ENCODE measurements at regions not wholly inside any gene's neighbourhood (a gene's known extent, or its start where the extent isn't known, plus 50 kb on each side); places are given as distances from the start of the nearest gene placed in this dataset.
A peak's percentile ranks its signal among the peaks of the same experiment; 100 is the strongest.

GRCh38 chr3:157602424-157602823 lies 99.2 kb upstream of the VEPH1 start:
- DNase-seq = peak in 1 of 3 donors; percentile 26
- TF ChIP-seq CTCF (IDR thresholded peaks at IDR 0.05; ENCODE audit: control extremely low read depth, extremely low read depth) = no peak
- peaks cover 0 to 4% (median 0%) of the 10 kb centered on the region in 3 donors for H3K27me3 ChIP-seq (ENCODE audit: control insufficient read depth in 3 of 3, insufficient read depth in 3 of 3, low read length in 2 of 3)
- no peaks in the 10 kb centered on the region for H3K9me3 ChIP-seq (ENCODE audit: control insufficient read depth in 4 of 4, insufficient read depth in 3 of 4, low read length in 3 of 4)
- H3K9ac ChIP-seq (ENCODE audit: insufficient read depth in 1 of 2, low read length in 2 of 2) = no peak overlapping the region
- ATAC-seq (ENCODE audit: insufficient read depth, low FRiP score) = no peak
- H3K4me1 ChIP-seq (ENCODE audit: control insufficient read depth in 5 of 5, insufficient read depth in 5 of 5, low read length in 5 of 5) = no peaks in the 10 kb centered on the region
- H3K27ac ChIP-seq (ENCODE audit: low read depth in 1 of 2, low read length in 1 of 2) = no peak overlapping the region
- H3K4me3 ChIP-seq = no peak overlapping the region
- WGBS, 2 donors = 61 to 64% methylated on average over 1 of the region's 1 CpG
- H3K36me3 ChIP-seq (ENCODE audit: control insufficient read depth in 4 of 4, insufficient read depth in 4 of 4, low read length in 4 of 4) = no peaks in the 10 kb centered on the region

DNA sequence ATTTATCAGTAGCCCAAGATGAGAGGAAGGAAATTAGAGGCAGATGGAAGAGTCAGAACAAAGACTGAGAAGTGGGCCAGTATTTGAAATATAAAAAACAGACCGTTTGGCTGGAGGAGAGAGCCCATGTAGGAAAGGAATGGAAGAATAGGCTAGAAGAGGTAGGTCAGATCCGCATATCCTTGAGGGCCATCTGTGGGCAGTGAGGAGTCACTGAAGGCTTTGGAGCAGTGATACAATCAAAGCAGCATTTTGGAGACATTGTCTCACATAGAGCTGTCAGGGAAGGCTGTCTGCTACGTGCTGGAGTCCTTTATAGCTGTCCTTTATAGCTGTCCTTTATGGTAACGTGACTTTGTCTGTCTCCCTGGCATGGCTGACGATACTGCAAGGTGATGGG lies 92.0 kb upstream of the VEPH1 start:
- no peaks in the 10 kb centered on the region for H3K9me3 ChIP-seq (ENCODE audit: control insufficient read depth in 4 of 4, insufficient read depth in 3 of 4, low read length in 3 of 4)
- no peaks in the 10 kb centered on the region for H3K36me3 ChIP-seq (ENCODE audit: control insufficient read depth in 4 of 4, insufficient read depth in 4 of 4, low read length in 4 of 4)
- peaks cover 0 to 18% (median 8%) of the 10 kb centered on the region in 5 donors for H3K4me1 ChIP-seq (ENCODE audit: control insufficient read depth in 5 of 5, insufficient read depth in 5 of 5, low read length in 5 of 5)
- no peaks in the 10 kb centered on the region for H3K27me3 ChIP-seq (ENCODE audit: control insufficient read depth in 3 of 3, insufficient read depth in 3 of 3, low read length in 2 of 3)
- H3K27ac ChIP-seq (ENCODE audit: low read depth in 1 of 2, low read length in 1 of 2) = no peak overlapping the region
- ATAC-seq (ENCODE audit: insufficient read depth, low FRiP score) = no peak
- no peak overlapping the region for H3K4me3 ChIP-seq
- no peak for DNase-seq
- 75 to 83% methylated on average over 5 of the region's 5 CpGs for WGBS, 2 donors
- TF ChIP-seq CTCF (IDR thresholded peaks at IDR 0.05; ENCODE audit: control extremely low read depth, extremely low read depth) = no peak
- H3K9ac ChIP-seq (ENCODE audit: insufficient read depth in 1 of 2, low read length in 2 of 2) = no peak overlapping the region

DNA sequence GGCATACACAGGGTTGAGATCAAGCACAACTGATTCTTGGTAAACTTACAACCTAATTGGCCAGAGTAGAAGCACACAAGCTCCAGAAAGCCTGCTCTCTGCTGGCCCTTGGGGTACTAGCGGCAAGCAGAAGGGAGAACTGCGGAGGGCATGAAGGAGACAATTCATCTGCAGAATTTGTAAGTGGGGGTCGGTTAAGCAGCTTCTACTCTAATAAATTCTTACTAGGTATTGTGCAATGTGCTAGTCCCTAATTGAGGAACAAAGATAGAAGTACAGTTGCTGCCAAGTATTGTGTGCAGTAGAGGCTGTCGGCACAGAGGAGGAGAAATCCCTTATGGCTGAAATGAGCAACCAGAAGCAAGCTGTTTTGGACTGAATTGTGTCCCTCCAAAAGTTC lies 91.2 kb upstream of the VEPH1 start:
- TF ChIP-seq CTCF (IDR thresholded peaks at IDR 0.05; ENCODE audit: control extremely low read depth, extremely low read depth) = no peak
- H3K4me1 ChIP-seq (ENCODE audit: control insufficient read depth in 5 of 5, insufficient read depth in 5 of 5, low read length in 5 of 5) = peaks cover 0 to 24% (median 9%) of the 10 kb centered on the region in 5 donors
- DNase-seq = peak; percentile 50 to 91 (median 88)
- no peaks in the 10 kb centered on the region for H3K27me3 ChIP-seq (ENCODE audit: control insufficient read depth in 3 of 3, insufficient read depth in 3 of 3, low read length in 2 of 3)
- WGBS, 2 donors = 62% methylated on average over 4 of the region's 4 CpGs
- H3K9ac ChIP-seq (ENCODE audit: insufficient read depth in 1 of 2, low read length in 2 of 2) = no peak overlapping the region
- no peak overlapping the region for H3K4me3 ChIP-seq
- no peaks in the 10 kb centered on the region for H3K9me3 ChIP-seq (ENCODE audit: control insufficient read depth in 4 of 4, insufficient read depth in 3 of 4, low read length in 3 of 4)
- ATAC-seq (ENCODE audit: insufficient read depth, low FRiP score) = no peak
- H3K36me3 ChIP-seq (ENCODE audit: control insufficient read depth in 4 of 4, insufficient read depth in 4 of 4, low read length in 4 of 4) = no peaks in the 10 kb centered on the region
- H3K27ac ChIP-seq (ENCODE audit: low read depth in 1 of 2, low read length in 1 of 2) = no peak overlapping the region

- Histone ChIP-seq H3K4me1 (ENCODE audit: control insufficient read depth in 5 of 5, insufficient read depth in 5 of 5, low read length in 5 of 5) (peaks cover 0 to 24% (median 9%) of the 10 kb centered on the region in 5 donors), H3K9me3 (ENCODE audit: control insufficient read depth in 4 of 4, insufficient read depth in 3 of 4, low read length in 3 of 4) (no peaks in the 10 kb centered on the region), H3K4me3 (no peak overlapping the region), H3K27ac (ENCODE audit: low read depth in 1 of 2, low read length in 1 of 2) (no peak overlapping the region), H3K36me3 (ENCODE audit: control insufficient read depth in 4 of 4, insufficient read depth in 4 of 4, low read length in 4 of 4) (no peaks in the 10 kb centered on the region), H3K9ac (ENCODE audit: insufficient read depth in 1 of 2, low read length in 2 of 2) (no peak overlapping the region), H3K27me3 (ENCODE audit: control insufficient read depth in 3 of 3, insufficient read depth in 3 of 3, low read length in 2 of 3) (no peaks in the 10 kb centered on the region)
- no peak for ATAC-seq (ENCODE audit: insufficient read depth, low FRiP score)
- no peak for DNase-seq
- WGBS, 2 donors = 90 to 95% methylated on average over 6 of the region's 6 CpGs
- no peak for TF ChIP-seq CTCF (IDR thresholded peaks at IDR 0.05; ENCODE audit: control extremely low read depth, extremely low read depth)
Measured at GRCh38 chr3:157592769-157593168, 89.6 kb upstream of the VEPH1 start.

Data from lung (tissue), 11 donors.